ENCODE measurements at regions not wholly inside any gene's neighbourhood (a gene's known extent, or its start where the extent isn't known, plus 50 kb on each side); places are given as distances from the start of the nearest gene placed in this dataset.

GRCh38 chr2:226467633-226468032, 332.0 kb downstream of the IRS1 start:
- Histone ChIP-seq H3K4me3 (no peak overlapping the region), H3K27me3 (no peaks in the 10 kb centered on the region), H3K4me1 (no peaks in the 10 kb centered on the region), H3K9me3 (peaks cover 0 to 4% (median 0%) of the 10 kb centered on the region in 4 donors), H3K36me3 (no peaks in the 10 kb centered on the region), H3K27ac (no peak overlapping the region)
- intact Hi-C loops (cut with DNase I), result no loop called here
- DNase-seq (no peak), ATAC-seq (no peak)
- whole genome bisulfite sequencing (ENCODE audit: insufficient coverage, low coverage, low lambda C conversion rate, missing lambda C conversion rate), result 85% methylated on average over 2 of the region's 2 CpGs
- TF ChIP-seq POLR2A (IDR thresholded peaks at IDR 0.05) (no peak), CTCF (IDR thresholded peaks at IDR 0.05) (no peak)

GRCh38 chr2:226467221-226467620, 332.4 kb downstream of the IRS1 start:
- H3K27ac ChIP-seq, result no peak overlapping the region
- intact Hi-C loops (cut with DNase I), result no loop called here
- no peak for DNase-seq
- H3K4me3 ChIP-seq, result no peak overlapping the region
- no peak for TF ChIP-seq CTCF (IDR thresholded peaks at IDR 0.05)
- TF ChIP-seq POLR2A (IDR thresholded peaks at IDR 0.05), result no peak
- H3K4me1 ChIP-seq, result no peaks in the 10 kb centered on the region
- no peak for ATAC-seq
- H3K36me3 ChIP-seq, result no peaks in the 10 kb centered on the region
- 83% methylated on average over 6 of the region's 6 CpGs for WGBS (ENCODE audit: insufficient coverage, low coverage, low lambda C conversion rate, missing lambda C conversion rate)
- no peaks in the 10 kb centered on the region for H3K27me3 ChIP-seq
- H3K9me3 ChIP-seq, result peaks cover 0 to 4% (median 0%) of the 10 kb centered on the region in 4 donors

- no peaks in the 10 kb centered on the region for H3K27me3 ChIP-seq
- TF ChIP-seq CTCF (IDR thresholded peaks at IDR 0.05) (no peak), POLR2A (IDR thresholded peaks at IDR 0.05) (no peak)
- ATAC-seq, result no peak
- intact Hi-C loops (cut with DNase I), result no loop called here
- no peaks in the 10 kb centered on the region for H3K36me3 ChIP-seq
- H3K27ac ChIP-seq, result no peak overlapping the region
- H3K4me3 ChIP-seq, result no peak overlapping the region
- peaks cover 0 to 4% (median 0%) of the 10 kb centered on the region in 4 donors for H3K9me3 ChIP-seq
- H3K4me1 ChIP-seq, result no peaks in the 10 kb centered on the region
- DNase-seq, result no peak
- WGBS (ENCODE audit: insufficient coverage, low coverage, low lambda C conversion rate, missing lambda C conversion rate), result 78% methylated on average over 1 of the region's 2 CpGs
Measured at GRCh38 chr2:226466589-226466988, 333.0 kb downstream of the IRS1 start.

GRCh38 chr2:226466124-226466523, 333.5 kb downstream of the IRS1 start:
- peaks cover 0 to 4% (median 0%) of the 10 kb centered on the region in 4 donors for H3K9me3 ChIP-seq
- WGBS (ENCODE audit: insufficient coverage, low coverage, low lambda C conversion rate, missing lambda C conversion rate), result 0% methylated on average over 1 of the region's 1 CpG
- H3K27ac ChIP-seq, result no peak overlapping the region
- TF ChIP-seq CTCF (IDR thresholded peaks at IDR 0.05), result no peak
- TF ChIP-seq POLR2A (IDR thresholded peaks at IDR 0.05), result no peak
- DNase-seq, result no peak
- H3K27me3 ChIP-seq, result no peaks in the 10 kb centered on the region
- H3K4me1 ChIP-seq, result no peaks in the 10 kb centered on the region
- no peaks in the 10 kb centered on the region for H3K36me3 ChIP-seq
- H3K4me3 ChIP-seq, result no peak overlapping the region
- peak in 1 of 4 donors; percentile 14 for ATAC-seq
- intact Hi-C loops (cut with DNase I), result no loop called here

- no peak for ATAC-seq
Measured at GRCh38 chr2:226464380-226464779, 335.2 kb downstream of the IRS1 start.

More at GRCh38 chr2:226464380-226464779, 335.2 kb downstream of the IRS1 start:
- H3K9me3 ChIP-seq, result peaks cover 0 to 4% (median 0%) of the 10 kb centered on the region in 4 donors
- WGBS (ENCODE audit: insufficient coverage, low coverage, low lambda C conversion rate, missing lambda C conversion rate), result 69% methylated on average over 4 of the region's 4 CpGs
- H3K4me3 ChIP-seq, result no peak overlapping the region
- no peak overlapping the region for H3K27ac ChIP-seq
- no peak for DNase-seq
- intact Hi-C loops (cut with DNase I), result no loop called here
- TF ChIP-seq POLR2A (IDR thresholded peaks at IDR 0.05), result no peak
- no peak for TF ChIP-seq CTCF (IDR thresholded peaks at IDR 0.05)
- H3K36me3 ChIP-seq, result no peaks in the 10 kb centered on the region
- no peaks in the 10 kb centered on the region for H3K4me1 ChIP-seq
- no peaks in the 10 kb centered on the region for H3K27me3 ChIP-seq
